HG03457 (cell line): ENCODE measurements at regions not wholly inside any gene's neighbourhood (a gene's known extent, or its start where the extent isn't known, plus 50 kb on each side); places are given as distances from the start of the nearest gene placed in this dataset.

Experiments
- ATAC-seq: cut with Tn5 transposase; IDR thresholded peaks from one replicate; pipeline ENCODE4 v1.9.1; 2021; ENCODE audit warnings: moderate number of reproducible peaks; ENCODE audit not compliant: unreplicated experiment

GRCh38 chr5:87954121-87954520, 314.5 kb downstream of the TMEM161B start:
- no peak for ATAC-seq

- no peak for ATAC-seq
These were observed 317.0 kb downstream of the TMEM161B start for GRCh38 chr5:87951661-87952060.

- ATAC-seq: no peak
These were observed 318.7 kb downstream of the TMEM161B start for GRCh38 chr5:87949676-87950631.

GRCh38 chr5:87948486-87948885, 320.2 kb downstream of the TMEM161B start:
- ATAC-seq: no peak

GRCh38 chr5:87946271-87946670, 322.4 kb downstream of the TMEM161B start:
- no peak for ATAC-seq

- ATAC-seq: no peak
These were observed 323.4 kb downstream of the TMEM161B start for GRCh38 chr5:87945286-87945650.

GRCh38 chr5:87944553-87945285, 323.9 kb downstream of the TMEM161B start:
- no peak for ATAC-seq

- ATAC-seq: no peak
These were observed 327.9 kb downstream of the TMEM161B start for GRCh38 chr5:87940775-87941174.

- no peak for ATAC-seq
These were observed 332.0 kb downstream of the TMEM161B start for GRCh38 chr5:87936667-87937066.

- no peak for ATAC-seq
These were observed 344.2 kb downstream of the TMEM161B start for GRCh38 chr5:87924436-87924835.

- ATAC-seq: no peak
These were observed 352.3 kb downstream of the TMEM161B start for GRCh38 chr5:87916320-87916719.

- ATAC-seq: no peak
These were observed 356.2 kb downstream of the TMEM161B start for GRCh38 chr5:87912419-87912818.

GRCh38 chr5:87909382-87909781, 359.3 kb downstream of the TMEM161B start:
- ATAC-seq: no peak

GRCh38 chr5:87906962-87907361, 361.7 kb downstream of the TMEM161B start:
- no peak for ATAC-seq

- no peak for ATAC-seq
These were observed 368.2 kb downstream of the TMEM161B start for GRCh38 chr5:87900419-87900818.

- no peak for ATAC-seq
These were observed 368.9 kb downstream of the TMEM161B start for GRCh38 chr5:87899721-87900131.

GRCh38 chr5:87899208-87899661, 369.4 kb downstream of the TMEM161B start:
- no peak for ATAC-seq

- ATAC-seq: no peak
These were observed 370.1 kb downstream of the TMEM161B start for GRCh38 chr5:87898574-87898973.

GRCh38 chr5:87888139-87888538, 380.5 kb downstream of the TMEM161B start:
- no peak for ATAC-seq

GRCh38 chr5:87887247-87887646, 381.4 kb downstream of the TMEM161B start:
- ATAC-seq: no peak

- ATAC-seq: no peak
These were observed 382.5 kb downstream of the TMEM161B start for GRCh38 chr5:87886164-87886563.

- no peak for ATAC-seq
These were observed 382.9 kb downstream of the TMEM161B start for GRCh38 chr5:87885758-87886157.
